ENCODE measurements at regions not wholly inside any gene's neighbourhood (a gene's known extent, or its start where the extent isn't known, plus 50 kb on each side); places are given as distances from the start of the nearest gene placed in this dataset.
"Not testable (repeated sequence)": the region's sequence is repeated elsewhere in the genome, so short reads cannot be mapped to it uniquely, and the experiment has no call there.

GRCh38 chr4:82256718-82257117, 117.1 kb downstream of the HNRNPD start:
- no peak for DNase-seq
- no peak for ATAC-seq
- intact Hi-C loops (cut with DNase I): no loop called here

- intact Hi-C loops (cut with DNase I): no loop called here
- ATAC-seq (no peak), DNase-seq (no peak)
Observed at GRCh38 chr4:82255657-82256056, 118.1 kb downstream of the HNRNPD start.

GRCh38 chr4:82248903-82249632, 124.7 kb downstream of the HNRNPD start:
- intact Hi-C loops (cut with DNase I): no loop called here
- ATAC-seq: no peak
- DNase-seq: no peak

GRCh38 chr4:82247629-82248028, 126.2 kb downstream of the HNRNPD start:
- DNase-seq (no peak), ATAC-seq (no peak)
- intact Hi-C loops (cut with DNase I): no loop called here

- no peak for ATAC-seq
- intact Hi-C loops (cut with DNase I): no loop called here
Observed at GRCh38 chr4:82247171-82247570, 126.6 kb downstream of the HNRNPD start.

GRCh38 chr4:82241534-82241933, 132.3 kb downstream of the HNRNPD start:
- intact Hi-C loops (cut with DNase I): no loop called here
- ATAC-seq (no peak), DNase-seq (no peak)

More at GRCh38 chr4:82247171-82247570, 126.6 kb downstream of the HNRNPD start:
- no peak for DNase-seq

- no peak for ATAC-seq
- no peak for DNase-seq
- intact Hi-C loops (cut with DNase I): no loop called here
Observed at GRCh38 chr4:82240410-82240809, 133.4 kb downstream of the HNRNPD start.

GRCh38 chr4:82237142-82237541, 136.6 kb downstream of the HNRNPD start:
- intact Hi-C loops (cut with DNase I); ATAC-seq; DNase-seq: not testable (repeated sequence)

- intact Hi-C loops (cut with DNase I): no loop called here
- ATAC-seq (no peak), DNase-seq (no peak)
Observed at GRCh38 chr4:82235346-82235745, 138.4 kb downstream of the HNRNPD start.

GRCh38 chr4:82232891-82233290, 140.9 kb downstream of the HNRNPD start:
- intact Hi-C loops (cut with DNase I): no loop called here
- DNase-seq: no peak
- no peak for ATAC-seq

GRCh38 chr4:82231806-82232205, 142.0 kb downstream of the HNRNPD start:
- no peak for ATAC-seq
- DNase-seq: no peak
- intact Hi-C loops (cut with DNase I): no loop called here

GRCh38 chr4:82230306-82230705, 143.5 kb downstream of the HNRNPD start:
- intact Hi-C loops (cut with DNase I): no loop called here
- ATAC-seq (no peak), DNase-seq (no peak)

GRCh38 chr4:82225030-82225429, 148.8 kb downstream of the HNRNPD start:
- no peak for DNase-seq
- no peak for ATAC-seq
- intact Hi-C loops (cut with DNase I): no loop called here

- DNase-seq (peak; percentile 26), ATAC-seq (peak in 1 of 2 donors; percentile 53)
Observed at GRCh38 chr4:82223715-82224114, 150.1 kb downstream of the HNRNPD start.

GRCh38 chr4:82219346-82219745, 154.4 kb downstream of the HNRNPD start:
- ATAC-seq (no peak), DNase-seq (no peak)
- intact Hi-C loops (cut with DNase I): no loop called here

More at GRCh38 chr4:82223715-82224114, 150.1 kb downstream of the HNRNPD start:
- intact Hi-C loops (cut with DNase I): no loop called here

GRCh38 chr4:82217986-82218715, 155.6 kb downstream of the HNRNPD start:
- intact Hi-C loops (cut with DNase I): no loop called here
- no peak for DNase-seq

GRCh38 chr4:82216219-82216618, 157.6 kb downstream of the HNRNPD start:
- DNase-seq (no peak), ATAC-seq (no peak)
- intact Hi-C loops (cut with DNase I): no loop called here

More at GRCh38 chr4:82217986-82218715, 155.6 kb downstream of the HNRNPD start:
- no peak for ATAC-seq

GRCh38 chr4:82215800-82216199, 158.0 kb downstream of the HNRNPD start:
- intact Hi-C loops (cut with DNase I): no loop called here
- DNase-seq (no peak), ATAC-seq (no peak)

GRCh38 chr4:82215039-82215438, 158.8 kb downstream of the HNRNPD start:
- ATAC-seq: no peak
- intact Hi-C loops (cut with DNase I): no loop called here
- DNase-seq: no peak

GRCh38 chr4:82213485-82214417, 160.0 kb downstream of the HNRNPD start:
- DNase-seq (no peak), ATAC-seq (no peak)

More at GRCh38 chr4:82213485-82214417, 160.0 kb downstream of the HNRNPD start:
- intact Hi-C loops (cut with DNase I): no loop called here
